HEK293T (cell line): ENCODE measurements at regions not wholly inside any gene's neighbourhood (a gene's known extent, or its start where the extent isn't known, plus 50 kb on each side); places are given as distances from the start of the nearest gene placed in this dataset.

ENCODE experiments used
- BHLHE40 ChIP-seq: fragments of 450-650 bp; IDR thresholded peaks from 2 replicates; pipeline ENCODE4 v1.6.1; 2016; ENCODE audit warnings: mild to moderate bottlenecking, moderate library complexity, borderline replicate concordance
- ELF4 ChIP-seq: fragments of 450-650 bp; IDR thresholded peaks from 2 replicates; pipeline ENCODE4 v1.6.1; 2017; ENCODE audit warnings: antibody characterized with exemption
- HDGF ChIP-seq: fragments of 450-650 bp; IDR thresholded peaks from 2 replicates; pipeline ENCODE4 v1.6.1; 2017; ENCODE audit warnings: antibody characterized with exemption, borderline replicate concordance
- LEF1 ChIP-seq: fragments of 450-650 bp; IDR thresholded peaks from 2 replicates; pipeline ENCODE4 v1.6.1; 2017; ENCODE audit warnings: mild to moderate bottlenecking, borderline replicate concordance
- NFRKB ChIP-seq: fragments of 450-650 bp; IDR thresholded peaks from 2 replicates; pipeline ENCODE4 v1.6.1; 2016; ENCODE audit warnings: mild to moderate bottlenecking, moderate library complexity
- SP1 ChIP-seq: fragments of 450-650 bp; IDR thresholded peaks from 2 replicates; pipeline ENCODE4 v1.6.1; 2017
- SUZ12 ChIP-seq: fragments of 450-650 bp; IDR thresholded peaks from 2 replicates; pipeline ENCODE4 v1.6.1; 2016; ENCODE audit warnings: mild to moderate bottlenecking
- ZNF384 ChIP-seq: fragments of 450-650 bp; IDR thresholded peaks from 2 replicates; pipeline ENCODE4 v1.6.1; 2016

- TF ChIP-seq NFRKB, result no peak
- TF ChIP-seq ELF4, result no peak
- TF ChIP-seq SUZ12, result no peak
- no peak for TF ChIP-seq SP1
- no peak for TF ChIP-seq BHLHE40
- TF ChIP-seq HDGF, result no peak
- no peak for TF ChIP-seq ZNF384
- no peak for TF ChIP-seq LEF1
Observed at GRCh38 chr12:71299541-71300376, 139.8 kb upstream of the LGR5 start.
